Stimulated activated CD4-positive, alpha-beta T cell treated with anti-CD3 and anti-CD28 coated beads, Interleukin-4, amount 100 ng/mL, for 48 hours (primary cell): ENCODE measurements at regions not wholly inside any gene's neighbourhood (a gene's known extent, or its start where the extent isn't known, plus 50 kb on each side); places are given as distances from the start of the nearest gene placed in this dataset.
A peak's percentile ranks its signal among the peaks of the same experiment; 100 is the strongest.

Experiments
- DNase-seq, 2 donors: peaks; one replicate each; pipeline ENCODE4 v3.0.0-alpha.2; 2020; ENCODE audit warnings: low read depth in 2 of 2

DNA sequence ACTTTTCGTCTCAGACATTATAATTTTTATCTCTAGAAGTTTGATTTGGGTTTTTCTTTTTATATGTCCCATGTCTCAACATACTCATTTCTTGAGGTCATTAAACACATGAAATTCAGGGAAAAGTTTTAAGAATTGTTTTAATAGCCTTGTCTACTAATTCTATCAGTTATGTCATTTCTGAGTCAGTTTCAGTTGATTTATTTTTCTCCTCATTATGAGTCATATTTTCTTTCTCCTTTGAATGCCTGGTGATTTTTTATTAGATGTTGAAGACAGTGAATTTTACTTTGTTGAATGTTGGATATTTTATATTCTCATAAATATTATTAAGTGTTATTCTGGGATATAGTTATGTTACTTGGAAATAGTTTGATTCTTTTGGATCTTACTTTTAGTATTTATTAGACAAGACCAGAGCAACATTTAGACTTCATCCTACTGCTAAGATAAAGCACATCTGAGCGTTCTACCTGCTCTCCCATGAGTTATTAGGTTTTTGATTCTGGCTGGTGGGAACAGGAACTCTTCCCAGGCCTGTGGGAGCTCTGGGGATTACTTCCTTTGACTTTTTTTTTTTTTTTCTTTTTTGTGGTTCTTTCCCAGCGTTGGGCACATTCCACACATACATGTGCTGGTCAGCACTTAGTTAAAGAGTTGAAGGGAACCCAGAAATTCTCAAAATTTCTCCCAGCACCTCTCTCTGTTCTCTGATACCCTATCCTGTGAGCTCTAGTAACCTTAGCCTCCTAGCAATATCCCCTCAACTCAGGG lies 1157.7 kb downstream of the BCL11B start:
- DNase-seq: no peak

DNA sequence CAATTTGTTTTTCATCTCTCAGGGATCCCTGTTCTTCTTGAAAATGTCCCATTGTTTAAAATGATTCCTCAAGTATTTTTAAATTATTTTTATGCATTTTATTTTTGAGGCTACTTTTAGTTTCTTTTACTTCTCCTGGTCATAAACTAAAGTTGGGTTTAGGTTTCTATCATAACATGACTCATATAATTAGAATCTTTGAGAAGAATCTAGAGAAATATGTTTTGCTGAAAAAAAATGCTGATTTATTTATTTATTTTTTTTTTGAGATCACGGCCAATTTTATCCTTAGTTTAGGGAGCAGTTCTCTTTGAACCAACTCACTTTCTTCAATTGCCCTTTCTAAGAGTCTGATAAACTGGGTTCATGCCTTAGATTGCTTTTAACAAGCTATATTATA lies 1157.1 kb downstream of the BCL11B start:
- DNase-seq: no peak

DNA sequence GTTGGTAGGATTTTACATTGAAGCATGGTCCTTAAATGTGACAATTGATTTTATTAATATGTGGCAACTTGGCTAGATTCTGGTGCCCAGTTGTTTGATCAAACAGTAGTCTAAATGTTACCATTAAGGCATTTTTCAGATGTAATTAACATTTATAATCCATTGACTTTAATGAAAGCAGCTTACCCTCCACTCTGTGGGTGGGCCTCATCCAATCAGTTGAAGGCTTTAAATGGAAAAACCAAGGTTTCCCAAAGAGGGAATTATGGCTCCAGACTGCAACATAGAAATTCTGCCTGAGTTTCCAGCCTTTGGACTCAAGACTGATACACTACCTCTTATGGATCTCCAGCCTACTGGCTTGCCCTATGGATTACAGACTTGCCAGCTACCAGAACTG lies 1153.2 kb downstream of the BCL11B start:
- DNase-seq: no peak

DNA sequence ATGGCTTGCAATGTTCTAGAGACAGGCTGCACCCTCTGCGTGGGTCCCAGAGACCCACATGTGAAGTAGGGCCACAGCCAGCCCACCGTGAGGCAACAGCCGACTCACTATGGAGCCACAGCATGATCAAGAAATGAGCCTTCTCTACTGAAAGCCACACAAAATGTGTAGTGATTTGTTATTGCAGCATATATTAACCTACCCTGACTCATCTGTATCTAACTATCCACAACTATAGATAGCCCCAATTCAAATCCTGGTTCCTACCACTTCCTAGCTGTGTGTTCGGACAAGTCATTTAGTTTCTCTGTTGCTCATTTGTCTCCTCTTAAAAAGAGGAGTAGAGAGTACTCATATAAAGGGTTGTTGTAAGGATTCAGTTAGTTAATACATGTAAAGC lies 1152.3 kb downstream of the BCL11B start:
- DNase-seq: no peak

DNA sequence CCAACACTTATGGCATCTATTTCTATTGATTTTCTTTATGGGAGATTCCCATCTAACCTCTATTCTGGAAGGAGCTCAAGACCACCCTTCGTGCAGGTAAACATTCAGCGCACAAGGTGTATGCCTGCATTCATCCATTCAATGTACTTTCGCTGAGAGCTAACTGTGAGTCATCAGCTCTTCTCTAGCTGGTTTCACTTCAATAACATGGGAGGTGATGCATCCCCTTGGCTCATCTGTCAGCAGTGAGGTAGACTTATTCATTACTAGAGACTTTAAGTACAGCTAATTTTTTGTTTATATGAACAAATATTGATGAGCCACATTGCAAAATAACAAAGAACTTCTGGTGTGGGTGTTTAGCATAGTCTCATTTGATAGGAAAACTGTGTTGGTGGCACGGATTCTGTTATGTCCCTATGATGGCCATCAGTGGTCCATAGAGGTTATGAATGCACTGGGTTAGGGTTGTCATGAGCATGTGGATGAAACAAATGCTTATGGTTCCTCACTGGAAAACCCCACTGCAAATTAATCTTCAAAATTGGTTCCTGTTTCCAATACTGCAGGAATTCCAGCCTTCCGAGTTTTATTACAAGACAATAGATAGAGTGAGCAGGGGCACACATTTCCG lies 1151.0 kb downstream of the BCL11B start:
- DNase-seq: no peak

DNA sequence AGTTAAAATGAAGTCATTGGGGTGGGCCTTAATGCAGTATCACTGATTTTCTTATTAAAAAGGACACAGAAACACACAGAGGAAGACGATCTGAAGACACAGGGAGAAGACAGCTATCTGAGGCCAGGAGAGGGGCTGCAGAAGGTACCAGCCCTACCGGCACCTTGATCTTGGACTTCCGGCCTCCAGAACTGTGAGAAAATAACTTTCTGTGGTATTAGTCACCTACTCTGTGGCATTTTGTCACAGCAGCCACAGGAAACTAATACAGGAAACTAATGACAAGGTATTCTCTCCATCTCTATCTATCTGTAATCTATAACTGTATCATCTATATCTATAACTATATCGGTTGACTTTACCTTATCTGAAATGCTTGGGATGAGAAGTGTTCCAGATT lies 1149.5 kb downstream of the BCL11B start:
- no peak for DNase-seq

DNA sequence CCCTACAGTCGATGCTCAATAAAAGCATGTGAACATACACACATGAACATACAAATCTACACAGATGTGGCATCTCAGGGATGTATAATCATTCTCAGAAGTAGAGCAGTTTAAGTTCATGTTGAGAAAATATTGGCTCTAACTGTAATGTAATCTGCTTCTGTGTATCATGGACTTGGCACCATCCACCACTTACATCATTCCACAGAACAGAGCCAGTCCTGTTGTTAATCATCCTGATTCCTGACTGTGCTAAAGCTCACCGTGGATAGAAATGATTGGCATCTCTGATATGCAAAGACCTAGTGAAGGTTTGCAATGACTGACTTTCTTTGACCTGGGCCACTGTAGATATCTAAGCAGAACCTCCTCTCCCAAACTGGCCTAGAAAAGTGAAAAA lies 1141.3 kb downstream of the BCL11B start:
- no peak for DNase-seq

DNA sequence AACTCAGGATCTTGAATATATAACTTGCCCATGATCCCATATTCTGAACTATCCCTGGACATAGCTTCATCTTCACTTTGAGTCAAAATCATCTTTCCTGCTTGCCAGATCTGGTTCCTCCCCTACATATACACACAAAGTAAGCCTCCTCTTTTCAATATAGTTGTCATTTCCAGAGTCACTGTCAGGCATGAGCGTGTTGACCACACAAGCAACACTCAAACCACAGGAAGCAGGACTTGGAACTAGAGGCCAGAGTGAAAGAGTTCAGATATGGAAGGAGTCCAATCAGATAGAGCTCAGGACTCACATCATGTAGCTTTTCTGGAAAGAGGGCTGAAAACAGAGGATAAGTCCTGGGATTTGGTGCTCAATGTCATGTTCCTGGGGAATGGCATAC lies 1140.6 kb downstream of the BCL11B start:
- no peak for DNase-seq

DNA sequence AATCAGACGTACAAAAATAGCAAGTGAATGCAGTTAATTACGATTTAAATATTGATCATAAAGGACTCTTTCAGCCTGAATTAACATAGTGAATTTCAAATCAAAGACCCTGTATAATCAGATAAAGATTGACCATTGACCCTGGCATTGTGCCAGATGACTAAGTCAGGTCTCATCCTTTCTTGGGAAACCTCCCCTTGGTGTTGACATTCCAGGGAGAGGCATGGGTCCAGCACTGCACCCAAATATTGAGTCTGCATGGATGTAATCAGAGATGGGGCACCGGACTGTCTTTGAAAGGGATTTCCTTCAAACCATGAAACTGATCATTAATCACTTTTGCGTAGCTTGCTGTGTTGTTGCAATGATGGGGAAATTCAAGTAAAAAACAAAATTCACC lies 1138.2 kb downstream of the BCL11B start:
- no peak for DNase-seq

DNA sequence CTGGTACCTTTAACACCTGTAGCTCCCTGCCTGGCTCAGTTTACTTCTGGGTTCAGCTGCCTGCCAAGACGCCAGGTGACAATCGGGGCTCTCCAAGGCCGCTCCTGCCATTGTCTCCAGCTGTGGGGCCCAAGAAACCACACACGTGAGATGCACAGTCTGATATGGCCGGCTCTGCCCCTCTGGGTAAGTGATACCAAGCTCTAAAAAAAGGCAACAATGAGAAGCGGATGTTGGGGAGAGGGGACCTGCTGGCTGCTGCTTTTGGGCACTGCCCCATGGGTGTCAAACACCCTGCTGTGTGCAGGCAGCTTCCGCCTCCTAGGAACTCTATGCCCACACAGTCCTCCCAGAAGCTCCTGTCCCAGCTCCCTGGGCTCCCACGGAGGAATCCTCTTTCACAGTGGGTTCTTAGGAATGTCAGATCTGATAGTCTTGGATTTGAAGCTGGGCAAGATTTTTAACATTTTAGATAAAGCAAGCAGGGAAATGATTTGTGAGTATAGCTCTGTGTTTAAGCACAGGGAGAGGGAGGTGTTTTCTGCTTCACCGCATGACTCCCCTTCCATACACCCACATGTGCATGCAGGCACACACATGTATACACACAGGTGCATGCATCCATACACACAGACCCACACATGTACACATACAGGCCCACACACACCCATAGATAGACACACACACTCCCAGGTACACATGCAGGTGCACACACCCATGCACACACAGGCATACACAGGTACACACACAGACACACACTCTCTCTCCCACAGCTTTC lies 1135.8 kb downstream of the BCL11B start:
- no peak for DNase-seq

DNA sequence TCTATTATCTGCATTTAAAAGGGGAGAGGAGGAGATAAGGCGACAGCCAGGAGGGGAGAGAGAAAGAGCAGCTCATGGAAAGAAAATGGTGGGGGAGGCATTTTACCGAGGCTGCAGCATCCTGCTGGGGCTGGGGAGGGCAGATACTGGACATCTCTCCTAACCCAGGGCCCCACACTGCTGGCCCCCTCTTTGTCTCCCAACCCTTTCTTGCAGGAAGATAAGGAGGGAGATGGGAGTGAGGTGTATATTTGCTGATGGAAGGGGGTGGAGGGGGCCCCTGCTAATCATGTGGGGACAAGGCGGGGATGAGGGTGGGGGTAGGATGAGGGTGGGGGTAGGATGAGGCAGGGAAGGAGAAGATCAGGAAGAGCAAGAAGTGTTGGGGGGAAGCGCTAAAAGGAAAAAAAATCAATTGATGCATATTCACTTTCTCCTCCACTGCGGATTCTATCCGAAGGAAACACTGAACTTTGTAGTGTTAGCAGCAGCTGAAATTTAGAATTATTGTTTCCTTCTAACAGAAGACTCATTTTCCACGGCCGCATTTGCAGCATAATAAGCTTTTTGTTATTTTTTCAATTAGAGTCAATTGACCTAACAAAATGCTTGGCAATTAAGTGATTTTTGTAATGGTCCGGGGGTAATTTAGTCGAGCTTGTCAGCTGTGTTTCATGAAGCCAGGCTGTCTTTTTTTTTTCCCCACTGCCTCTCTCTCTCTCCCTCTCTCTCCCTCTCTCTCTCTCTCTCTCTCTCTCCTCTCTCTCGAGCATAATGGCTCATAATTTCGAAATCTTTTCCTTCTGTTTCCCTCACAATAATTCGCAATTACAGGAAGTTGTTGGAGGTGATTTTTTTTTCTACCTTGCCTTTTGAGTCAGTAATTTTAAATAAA lies 1134.6 kb downstream of the BCL11B start:
- no peak for DNase-seq

DNA sequence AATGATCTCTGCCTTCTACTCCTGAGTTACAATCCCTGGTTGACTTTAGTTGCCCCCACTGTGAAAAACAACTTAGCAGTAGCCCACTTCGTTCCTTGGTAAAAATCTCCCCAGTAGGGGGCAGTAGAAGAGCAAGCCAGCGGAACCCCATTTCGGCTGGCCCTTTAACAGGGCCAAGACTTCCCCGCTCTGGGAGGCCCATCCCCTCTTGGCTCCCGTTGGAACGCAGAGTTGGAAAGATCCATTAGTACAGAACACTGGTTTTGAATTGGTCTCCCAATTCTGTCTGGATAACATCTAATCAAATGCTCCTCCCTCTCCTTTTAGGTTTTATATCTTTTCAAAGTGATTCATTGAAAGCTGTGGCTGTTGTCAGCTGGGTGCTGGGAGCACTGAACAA lies 1133.3 kb downstream of the BCL11B start:
- DNase-seq: peak; percentile 43 to 64

DNA sequence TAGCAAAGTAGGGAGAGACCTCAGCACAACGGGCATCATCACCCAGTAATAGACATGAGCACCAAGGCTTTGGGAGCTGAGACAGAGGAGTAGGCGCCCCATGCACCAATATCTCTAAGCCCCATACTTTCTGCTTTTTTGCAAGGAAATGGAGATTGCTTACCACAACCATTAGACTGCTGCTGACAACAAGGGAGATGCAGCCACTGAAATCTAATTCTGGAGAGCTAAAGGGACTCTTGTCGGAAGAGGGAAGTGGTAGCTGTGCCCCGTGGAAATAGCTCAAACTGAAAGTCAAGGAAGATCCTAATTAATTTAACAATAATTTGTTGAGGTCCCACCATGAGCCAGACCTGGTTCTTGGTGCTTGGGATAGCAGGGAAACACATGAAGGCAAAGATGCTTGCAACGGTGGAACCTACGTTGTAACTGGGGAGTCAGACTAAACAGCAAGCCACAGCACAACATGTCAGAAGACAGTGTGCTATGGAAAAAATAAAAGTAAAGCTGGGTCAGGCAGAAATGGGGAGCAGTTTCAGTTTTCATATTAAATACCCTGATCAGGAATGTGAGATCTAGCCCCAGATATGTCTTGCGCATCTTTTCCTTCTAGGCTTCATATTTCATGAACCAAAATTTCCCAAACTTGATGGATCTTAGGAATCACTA lies 1131.0 kb downstream of the BCL11B start:
- no peak for DNase-seq

DNA sequence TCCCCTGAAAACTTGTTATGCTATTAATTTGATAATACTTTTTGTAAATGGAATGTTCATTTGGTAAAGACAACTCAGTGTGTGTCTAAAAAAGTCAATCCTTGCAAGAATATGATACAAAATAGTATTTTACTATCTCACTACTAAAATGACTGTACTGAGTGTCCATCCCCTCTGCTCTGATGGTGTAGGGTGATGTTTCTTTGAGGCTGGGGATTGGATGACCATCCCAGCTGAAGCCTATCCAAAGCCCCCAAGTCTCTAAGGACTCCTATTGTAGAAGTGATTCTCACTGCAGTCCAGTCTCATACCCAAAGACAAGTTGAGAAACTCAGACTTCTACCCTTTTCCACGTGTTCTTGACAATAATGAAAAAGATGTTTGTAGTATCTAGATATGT lies 1128.4 kb downstream of the BCL11B start:
- no peak for DNase-seq

DNA sequence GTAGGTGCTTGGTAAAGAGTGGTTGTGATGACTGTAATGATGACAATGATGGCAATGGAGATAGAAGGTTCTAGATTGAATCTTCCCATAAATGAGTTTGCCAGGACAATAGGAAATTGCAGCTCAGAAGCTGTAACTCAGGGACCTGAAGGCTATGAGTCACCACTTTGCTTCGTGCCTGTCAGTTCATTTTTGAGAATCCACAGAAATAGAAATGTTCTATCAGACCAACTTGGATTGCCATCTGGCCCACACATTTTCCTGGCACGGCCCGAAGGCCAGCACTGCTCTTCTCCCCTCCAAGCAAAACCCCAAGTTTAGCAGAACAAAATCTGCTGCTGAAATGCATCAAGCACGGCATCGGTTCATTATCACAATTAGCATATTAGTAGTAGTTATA lies 1127.0 kb downstream of the BCL11B start:
- no peak for DNase-seq

DNA sequence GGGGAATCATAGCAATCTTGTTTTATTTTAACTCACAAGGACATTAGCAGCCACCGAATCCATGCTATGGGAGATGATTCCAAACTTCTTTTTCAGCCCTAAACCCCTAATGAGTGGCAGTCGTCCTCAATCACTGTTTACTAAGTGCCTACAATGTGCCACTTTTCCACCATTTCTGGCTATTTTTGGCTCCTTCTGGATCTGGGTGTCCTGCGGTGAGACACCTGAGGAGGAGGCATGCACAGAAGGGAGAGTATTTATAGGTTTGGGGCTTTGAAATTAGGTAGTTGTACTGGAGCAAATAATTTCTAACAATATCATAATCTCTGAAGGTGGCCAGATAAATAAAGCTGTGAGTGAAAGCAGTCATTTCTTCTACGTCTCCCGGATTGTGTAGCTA lies 1125.6 kb downstream of the BCL11B start:
- no peak for DNase-seq

DNA sequence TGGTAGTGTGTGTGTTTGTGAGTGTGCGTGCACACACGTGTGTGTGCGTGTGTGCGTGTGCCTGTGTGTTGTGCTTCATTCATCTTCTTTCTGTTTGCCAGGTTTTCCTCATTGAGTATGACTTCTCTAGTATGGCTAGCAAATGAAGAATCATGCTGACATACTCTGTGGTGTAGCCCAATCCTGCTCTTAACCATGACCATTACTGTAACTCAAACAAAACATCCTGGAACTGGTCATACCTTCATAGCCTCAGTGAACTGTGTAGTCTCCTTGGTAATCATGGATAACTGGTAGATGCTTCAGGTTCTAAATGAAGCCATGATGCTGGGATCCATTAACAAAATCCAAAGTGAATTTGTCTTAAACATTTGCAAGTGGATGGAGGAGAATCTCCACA lies 1117.7 kb downstream of the BCL11B start:
- no peak for DNase-seq

DNA sequence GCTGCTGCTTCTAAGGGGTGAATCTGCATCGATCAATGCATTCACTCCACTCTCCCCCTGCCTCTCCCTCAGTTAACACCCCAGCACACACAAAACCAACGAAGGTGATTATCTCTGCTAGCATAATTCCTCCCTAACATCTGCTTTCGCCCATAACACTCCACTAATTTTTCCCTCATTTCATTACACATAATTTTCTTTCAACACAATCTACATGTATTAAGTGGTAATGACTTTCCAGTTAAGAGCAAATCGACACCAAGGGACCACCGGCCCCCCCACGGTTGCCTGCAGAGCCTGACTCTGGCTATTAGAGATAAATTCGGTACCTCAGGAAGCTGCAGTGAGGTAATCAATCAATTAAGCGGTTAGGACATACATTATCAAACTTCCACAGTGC lies 1115.6 kb downstream of the BCL11B start:
- no peak for DNase-seq

DNA sequence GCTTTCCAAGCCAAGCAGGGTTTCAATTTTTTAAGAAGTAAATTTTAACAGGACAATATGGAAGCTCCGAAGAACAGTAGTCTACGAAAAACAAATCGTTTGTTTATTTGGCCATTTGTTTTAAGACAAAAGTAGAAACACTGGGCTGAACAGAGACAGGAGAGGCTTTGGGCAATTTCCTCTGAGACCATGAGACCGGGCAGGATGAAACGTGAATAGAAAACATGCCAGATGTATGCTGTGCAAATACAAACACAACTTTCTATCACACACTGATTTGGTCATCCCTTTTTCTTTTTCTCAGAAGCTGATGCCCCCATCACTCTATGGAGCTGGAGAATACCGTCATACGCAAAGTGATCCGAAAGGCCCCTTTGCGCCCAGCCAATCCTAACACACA lies 1111.1 kb downstream of the BCL11B start:
- DNase-seq: no peak

DNA sequence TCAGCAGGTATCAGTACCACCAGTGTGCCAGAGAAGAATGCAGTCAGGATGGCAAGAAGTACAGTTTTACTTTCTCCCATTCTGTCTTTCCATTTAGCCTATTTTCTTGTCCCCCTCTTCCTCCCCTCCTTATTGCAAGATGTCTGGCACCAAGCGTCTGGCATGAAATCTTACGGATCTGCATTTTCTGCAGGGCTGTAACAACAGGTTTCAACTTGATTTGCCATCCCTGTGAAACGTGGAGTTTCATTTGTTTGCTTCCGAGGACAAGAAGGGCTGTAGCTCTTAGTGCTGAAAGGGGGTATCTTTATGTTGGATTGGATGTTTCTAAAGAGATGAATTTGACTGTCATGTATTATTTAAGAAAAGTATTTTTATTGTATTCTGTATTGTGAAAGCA lies 1110.6 kb downstream of the BCL11B start:
- no peak for DNase-seq
